GM21390 (cell line): ENCODE measurements at regions not wholly inside any gene's neighbourhood (a gene's known extent, or its start where the extent isn't known, plus 50 kb on each side); places are given as distances from the start of the nearest gene placed in this dataset.

Experiments used
- ATAC-seq: cut with Tn5 transposase; IDR thresholded peaks from one replicate; pipeline ENCODE4 v1.9.1; 2021; ENCODE audit not compliant: unreplicated experiment

- ATAC-seq: no peak
These were observed 346.1 kb downstream of the RND3 start for GRCh38 chr2:150141226-150142001.

DNA sequence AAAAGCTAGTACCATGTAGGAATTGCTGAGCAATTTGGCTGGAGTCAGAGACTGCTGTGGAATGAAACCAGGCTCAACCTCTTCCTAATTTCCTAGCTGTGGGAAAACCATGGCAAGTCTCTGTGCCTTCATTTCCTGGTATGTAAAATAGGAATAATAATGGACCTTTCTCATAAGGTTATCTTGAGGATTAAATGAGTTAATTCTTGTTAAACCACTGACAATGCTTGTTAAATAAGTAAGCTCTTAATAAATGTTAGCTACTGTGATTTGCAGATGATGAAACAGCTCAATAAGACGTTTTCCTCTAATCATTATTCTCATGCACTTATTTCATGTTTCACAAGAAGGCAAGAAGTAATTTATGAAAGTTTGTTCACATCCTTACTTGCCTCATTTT lies 346.7 kb downstream of the RND3 start:
- ATAC-seq: no peak

DNA sequence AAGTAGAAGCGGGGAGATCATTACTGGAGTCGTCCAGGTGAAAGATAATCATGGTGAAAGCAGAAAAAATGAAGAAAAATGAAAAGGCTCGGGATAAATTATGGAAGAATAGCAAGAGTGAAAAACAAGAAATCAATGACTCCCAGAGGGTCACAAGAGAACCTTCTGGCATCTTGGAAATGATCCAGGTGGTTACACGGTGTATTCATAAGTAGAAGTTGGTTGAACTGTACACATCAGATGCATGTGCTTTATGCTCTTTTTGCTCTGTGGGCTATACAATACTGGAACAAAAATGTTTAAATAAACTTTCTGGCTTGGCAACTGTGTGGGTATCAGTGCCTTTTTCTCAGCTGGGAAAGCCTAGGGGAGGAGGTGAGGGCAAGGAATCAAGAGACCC lies 348.9 kb downstream of the RND3 start:
- no peak for ATAC-seq

DNA sequence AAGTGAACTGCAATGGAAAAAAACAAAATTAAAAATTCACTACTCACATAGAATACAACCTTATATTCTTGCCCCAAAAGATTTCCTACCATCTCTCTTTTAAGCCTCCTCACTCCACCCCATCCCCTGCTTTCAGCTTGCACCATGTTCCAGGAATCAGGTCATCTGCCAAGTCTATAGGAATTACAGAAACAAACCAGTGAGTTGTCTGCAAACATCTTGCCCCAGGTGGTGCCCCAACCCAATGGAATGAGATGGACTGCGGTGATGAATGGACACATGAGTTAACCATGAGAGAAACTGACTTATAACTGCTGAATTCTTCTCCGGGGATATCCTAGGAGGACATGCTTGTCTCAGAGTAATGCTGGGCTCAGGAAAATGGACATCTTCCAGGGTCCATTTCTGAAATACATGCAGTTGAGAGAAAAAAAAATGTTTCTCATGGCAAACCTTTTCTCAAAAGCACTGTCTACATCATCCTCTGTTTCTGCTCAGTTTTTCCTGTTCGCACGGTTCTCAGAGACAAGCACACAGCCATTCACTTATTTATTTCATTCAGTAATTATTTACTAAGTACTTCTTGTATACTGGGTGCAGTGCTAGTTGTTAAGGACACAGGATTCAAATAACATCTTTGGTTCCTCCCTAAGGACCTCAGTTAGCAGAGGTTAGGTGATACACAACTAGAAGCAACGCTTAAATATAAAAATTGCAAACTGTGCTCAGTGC lies 350.0 kb downstream of the RND3 start:
- no peak for ATAC-seq

DNA sequence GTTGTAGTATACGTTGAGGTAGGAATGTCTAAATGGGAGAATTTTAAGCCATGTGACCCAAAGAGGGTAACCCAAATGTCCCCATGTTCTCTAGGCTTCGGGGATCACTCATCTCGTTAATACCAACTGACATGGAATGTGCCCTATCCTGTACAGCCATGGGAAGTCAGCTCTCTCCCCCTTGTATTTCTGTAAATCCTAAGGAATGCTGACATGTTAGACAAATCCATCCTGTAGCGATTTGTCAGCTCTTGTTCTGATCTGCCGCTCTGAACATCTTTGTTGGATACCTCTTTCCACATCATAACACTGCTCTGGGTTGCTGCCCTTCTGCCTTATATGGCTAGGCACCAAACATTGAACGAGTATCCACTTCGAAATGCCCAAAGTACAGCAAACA lies 350.6 kb downstream of the RND3 start:
- no peak for ATAC-seq

DNA sequence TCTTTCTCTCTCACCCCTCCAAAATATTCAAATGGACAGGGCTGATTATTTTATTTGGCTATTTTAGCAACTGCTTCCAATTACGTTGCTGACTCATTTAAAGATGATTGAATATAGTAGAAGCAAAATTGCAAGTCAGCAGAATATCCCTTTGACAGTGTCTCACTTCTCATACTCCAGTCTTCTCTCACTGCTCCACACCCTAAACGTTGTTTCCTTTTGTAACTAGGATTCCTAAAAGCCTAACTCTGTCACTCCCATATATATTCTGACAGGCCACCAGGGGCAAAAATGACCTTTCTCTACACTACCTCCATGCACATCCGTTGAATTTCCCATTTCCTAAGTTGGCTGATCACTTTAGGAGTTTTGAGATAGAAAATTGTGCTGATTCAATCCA lies 351.1 kb downstream of the RND3 start:
- ATAC-seq: no peak

GRCh38 chr2:150135223-150135883 lies 352.1 kb downstream of the RND3 start:
- no peak for ATAC-seq

GRCh38 chr2:150134223-150134857 lies 353.1 kb downstream of the RND3 start:
- no peak for ATAC-seq

DNA sequence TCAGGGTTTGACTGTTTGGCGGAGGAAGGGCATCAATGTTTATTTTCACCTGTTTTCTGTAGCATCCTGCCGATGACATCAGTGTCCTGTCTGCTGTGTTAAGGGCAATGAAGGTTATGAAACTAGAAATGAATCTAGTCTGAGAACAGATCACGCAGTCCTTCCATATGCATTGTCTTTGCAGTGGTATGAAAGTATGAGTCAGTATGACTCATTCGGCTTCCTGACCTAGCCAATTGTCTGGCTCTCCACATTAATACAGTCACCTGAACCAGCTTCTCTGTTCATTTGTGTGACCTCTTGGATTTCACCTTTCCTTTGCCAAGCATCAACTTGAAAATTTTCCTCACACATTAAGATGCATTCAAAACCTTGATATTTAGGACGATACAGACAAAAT lies 353.8 kb downstream of the RND3 start:
- peak; percentile 96 for ATAC-seq

- no peak for ATAC-seq
These were observed 357.4 kb downstream of the RND3 start for GRCh38 chr2:150129921-150130575.

- no peak for ATAC-seq
These were observed 359.5 kb downstream of the RND3 start for GRCh38 chr2:150127995-150128394.

- ATAC-seq: no peak
These were observed 360.0 kb downstream of the RND3 start for GRCh38 chr2:150127346-150127990.

DNA sequence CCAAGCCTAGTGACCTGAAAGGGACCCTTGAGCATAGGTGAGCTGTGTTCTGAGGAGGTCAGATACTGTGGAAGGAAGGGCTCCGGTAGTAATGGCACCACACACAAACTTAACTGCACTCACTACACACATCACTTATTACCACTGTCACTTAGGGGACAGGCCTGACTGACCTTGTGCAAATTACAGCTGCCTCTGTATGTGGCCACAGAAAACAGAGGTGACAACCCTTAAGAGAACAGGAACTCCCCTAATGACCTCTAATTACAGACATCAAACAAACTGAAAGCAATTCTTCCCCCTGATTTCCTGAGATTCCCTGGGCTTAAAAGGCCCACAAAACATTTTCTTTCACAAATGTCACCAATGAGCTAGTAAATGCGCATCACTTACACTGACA lies 360.6 kb downstream of the RND3 start:
- ATAC-seq: no peak

DNA sequence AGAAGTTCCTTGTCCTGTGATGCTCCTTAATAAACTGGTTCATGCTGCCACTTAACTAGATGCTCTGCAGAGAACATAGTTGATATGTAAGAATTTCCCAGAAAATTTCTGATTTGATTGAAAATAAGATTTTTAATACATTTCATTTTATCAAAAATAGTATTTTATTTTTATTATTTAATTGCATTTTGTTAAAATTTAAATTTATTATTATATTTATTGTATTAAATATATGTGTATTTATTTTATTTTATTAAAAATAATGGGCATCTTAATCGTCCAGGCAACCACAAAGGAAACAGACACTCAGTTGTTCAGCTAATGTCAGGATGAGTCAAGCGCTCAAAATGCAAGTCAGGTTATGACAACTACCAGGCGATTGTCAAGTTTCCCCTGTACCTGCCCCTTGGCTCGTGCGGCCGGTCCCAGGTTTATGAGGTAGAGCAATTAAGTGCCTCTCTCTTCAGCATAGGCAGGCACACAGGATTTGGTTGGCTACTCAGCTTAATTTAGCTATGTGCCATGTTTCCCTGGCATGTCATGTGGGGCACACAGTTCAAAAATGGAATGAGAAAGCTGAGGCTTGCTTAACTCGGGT lies 361.2 kb downstream of the RND3 start:
- no peak for ATAC-seq

DNA sequence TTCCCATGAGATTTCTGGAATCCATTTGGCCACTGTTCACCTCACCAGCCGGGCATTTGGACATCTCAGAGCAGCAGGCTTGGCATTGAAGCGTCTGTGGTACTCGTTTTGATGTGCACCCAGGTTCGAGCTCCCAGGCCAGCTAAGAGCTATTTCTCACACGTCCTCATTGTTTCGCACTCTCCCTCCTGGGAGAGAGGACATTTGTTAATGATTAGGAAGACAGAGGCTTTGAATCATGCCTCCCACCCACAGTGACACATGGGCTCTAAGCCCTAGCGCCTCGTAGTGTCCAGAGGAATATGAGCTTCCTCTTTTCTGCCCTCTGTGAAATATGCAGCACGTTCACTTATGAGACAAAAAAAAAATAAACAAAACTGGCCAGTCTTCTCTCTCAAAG lies 361.8 kb downstream of the RND3 start:
- no peak for ATAC-seq

GRCh38 chr2:150125188-150125587 lies 362.3 kb downstream of the RND3 start:
- no peak for ATAC-seq

DNA sequence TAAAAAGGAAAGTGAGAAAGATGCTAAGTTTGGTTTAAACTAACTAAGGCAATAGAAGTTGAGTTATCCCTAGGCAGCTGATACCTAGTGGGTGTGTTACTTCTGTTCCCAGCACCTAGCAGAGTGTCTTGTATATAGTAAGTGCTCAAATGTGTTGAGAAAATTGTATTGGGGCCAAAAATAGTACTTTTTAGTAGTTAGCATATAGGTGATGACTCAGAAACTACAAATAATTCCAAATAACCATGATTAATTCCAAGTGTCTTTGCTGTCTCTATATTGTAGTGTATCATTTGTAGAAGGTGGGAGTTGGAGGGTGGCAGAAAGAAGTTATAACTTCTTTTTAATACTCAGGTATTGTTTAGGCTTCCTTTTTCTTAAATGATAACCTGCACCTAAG lies 362.7 kb downstream of the RND3 start:
- ATAC-seq: no peak

GRCh38 chr2:150122871-150123613 lies 364.4 kb downstream of the RND3 start:
- no peak for ATAC-seq

- ATAC-seq: no peak
These were observed 365.3 kb downstream of the RND3 start for GRCh38 chr2:150122156-150122555.
